Nephron progenitor cell (in vitro differentiated cells): ENCODE measurements at regions not wholly inside any gene's neighbourhood (a gene's known extent, or its start where the extent isn't known, plus 50 kb on each side); places are given as distances from the start of the nearest gene placed in this dataset.
"Not testable (repeated sequence)": the region's sequence is repeated elsewhere in the genome, so short reads cannot be mapped to it uniquely, and the experiment has no call there.

Experiments used
- DNase-seq: peaks from one replicate; pipeline ENCODE4 v3.0.0; 2021
- H3K27ac Mint-ChIP-seq: 2 replicates; pipeline ENCODE4 v1.8.0; 2021; ENCODE audit warnings: mild to moderate bottlenecking, moderate library complexity, mixed read lengths
- H3K27me3 Mint-ChIP-seq: 2 replicates; pipeline ENCODE4 v1.8.0; 2021; ENCODE audit warnings: mild to moderate bottlenecking, low read depth, mixed read lengths; ENCODE audit not compliant: poor library complexity
- H3K36me3 Mint-ChIP-seq: 2 replicates; pipeline ENCODE4 v1.8.0; 2021; ENCODE audit warnings: low read depth, mixed read lengths
- H3K4me1 Mint-ChIP-seq: 2 replicates; pipeline ENCODE4 v1.8.0; 2021; ENCODE audit warnings: mixed read lengths
- H3K4me3 Mint-ChIP-seq: 2 replicates; pipeline ENCODE4 v1.8.0; 2021; ENCODE audit warnings: mild to moderate bottlenecking, moderate library complexity, mixed read lengths
- H3K9me3 Mint-ChIP-seq: 2 replicates; pipeline ENCODE4 v1.8.0; 2021; ENCODE audit warnings: mild to moderate bottlenecking, moderate library complexity, mixed read lengths
- TF ChIP-seq, protein P1 (sequence below): fragments of 200-600 bp; sonication (generic); IDR thresholded peaks from 2 replicates; pipeline ENCODE4 v1.5.0; 2021; ENCODE audit warnings: antibody characterized with exemption

DNA sequence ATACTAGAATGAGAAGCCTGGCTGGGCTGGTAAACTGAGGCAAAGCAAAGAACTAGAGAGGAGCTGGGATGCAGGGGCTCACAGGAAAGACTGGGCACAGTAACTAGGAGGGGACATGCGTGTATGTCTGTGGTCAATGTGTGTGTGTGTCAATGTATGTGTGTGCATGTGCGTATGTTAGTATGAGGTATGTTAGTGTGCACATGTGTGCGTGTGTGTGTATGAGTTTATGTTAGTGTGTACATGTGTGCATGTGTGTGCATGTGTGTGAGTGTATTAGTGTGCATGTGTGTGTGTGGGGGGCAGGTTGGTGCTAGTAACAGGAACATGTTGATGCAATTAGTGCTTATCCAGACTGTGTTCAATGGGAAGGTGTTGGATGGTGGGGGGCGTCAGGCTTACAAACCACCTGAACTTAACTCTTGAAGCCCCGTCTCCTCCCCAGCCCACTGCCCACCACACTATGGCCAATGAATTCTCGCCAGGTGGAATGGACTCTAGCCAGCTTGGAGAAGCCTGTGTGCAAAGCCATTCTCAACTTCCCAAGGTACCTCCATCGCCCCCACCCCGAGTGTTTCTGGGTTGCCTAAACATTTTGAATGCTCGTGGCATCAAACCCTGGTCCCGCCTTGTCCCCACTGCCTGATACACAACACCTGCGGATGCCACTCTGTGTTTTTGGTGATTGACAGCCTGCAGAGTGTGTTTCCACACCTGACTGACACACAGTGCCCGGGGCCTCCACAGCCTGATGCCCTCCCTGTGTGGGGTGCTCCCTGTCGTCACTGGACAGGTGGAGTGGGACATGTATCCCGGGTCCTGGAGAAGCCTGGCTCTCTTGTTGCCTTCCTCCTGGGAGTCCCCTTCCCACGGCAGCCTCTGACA is 90.1 kb upstream of the ASB18 start:
- H3K36me3 Mint-ChIP-seq = no peaks in the 10 kb centered on the region
- DNase-seq = no peak
- H3K27ac Mint-ChIP-seq = no peak overlapping the region
- peaks cover 6% of the 10 kb centered on the region for H3K27me3 Mint-ChIP-seq
- H3K9me3 Mint-ChIP-seq = no peaks in the 10 kb centered on the region
- H3K4me3 Mint-ChIP-seq = no peak overlapping the region
- H3K4me1 Mint-ChIP-seq = peaks cover 2% of the 10 kb centered on the region
- TF ChIP-seq, protein P1, sequence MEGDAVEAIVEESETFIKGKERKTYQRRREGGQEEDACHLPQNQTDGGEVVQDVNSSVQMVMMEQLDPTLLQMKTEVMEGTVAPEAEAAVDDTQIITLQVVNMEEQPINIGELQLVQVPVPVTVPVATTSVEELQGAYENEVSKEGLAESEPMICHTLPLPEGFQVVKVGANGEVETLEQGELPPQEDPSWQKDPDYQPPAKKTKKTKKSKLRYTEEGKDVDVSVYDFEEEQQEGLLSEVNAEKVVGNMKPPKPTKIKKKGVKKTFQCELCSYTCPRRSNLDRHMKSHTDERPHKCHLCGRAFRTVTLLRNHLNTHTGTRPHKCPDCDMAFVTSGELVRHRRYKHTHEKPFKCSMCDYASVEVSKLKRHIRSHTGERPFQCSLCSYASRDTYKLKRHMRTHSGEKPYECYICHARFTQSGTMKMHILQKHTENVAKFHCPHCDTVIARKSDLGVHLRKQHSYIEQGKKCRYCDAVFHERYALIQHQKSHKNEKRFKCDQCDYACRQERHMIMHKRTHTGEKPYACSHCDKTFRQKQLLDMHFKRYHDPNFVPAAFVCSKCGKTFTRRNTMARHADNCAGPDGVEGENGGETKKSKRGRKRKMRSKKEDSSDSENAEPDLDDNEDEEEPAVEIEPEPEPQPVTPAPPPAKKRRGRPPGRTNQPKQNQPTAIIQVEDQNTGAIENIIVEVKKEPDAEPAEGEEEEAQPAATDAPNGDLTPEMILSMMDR = no peak

DNA sequence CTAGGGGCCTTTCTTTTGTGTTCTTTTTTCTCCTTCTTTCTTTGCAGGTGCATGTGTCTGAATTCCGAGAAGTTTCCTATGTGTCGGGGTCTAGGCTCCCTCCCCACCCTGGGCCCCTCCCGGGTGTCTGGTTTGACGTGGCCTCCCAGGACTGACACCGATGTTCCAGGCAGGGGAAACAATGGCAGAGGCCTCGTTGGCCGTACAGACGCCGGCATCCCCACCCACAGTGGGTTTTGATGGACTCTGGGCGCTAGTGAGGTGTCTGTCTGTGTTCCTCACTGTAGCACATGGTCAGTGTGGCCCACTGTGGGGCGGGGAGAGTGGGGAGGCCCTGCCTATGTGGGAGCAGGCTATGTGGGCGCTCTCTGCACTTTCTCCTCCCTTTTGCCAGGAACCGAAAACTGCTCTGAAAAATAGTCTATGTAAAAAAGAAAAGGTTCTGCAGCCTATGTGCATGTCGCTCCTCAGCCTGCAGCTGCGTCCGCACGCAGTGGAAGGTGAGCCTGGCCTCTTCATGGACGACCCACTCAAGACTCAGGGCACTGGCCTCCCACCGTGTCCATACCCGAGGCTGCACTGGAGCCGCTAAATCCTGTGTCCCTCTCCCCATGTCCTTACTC is 90.9 kb upstream of the ASB18 start:
- peaks cover 7% of the 10 kb centered on the region for H3K4me1 Mint-ChIP-seq

DNA sequence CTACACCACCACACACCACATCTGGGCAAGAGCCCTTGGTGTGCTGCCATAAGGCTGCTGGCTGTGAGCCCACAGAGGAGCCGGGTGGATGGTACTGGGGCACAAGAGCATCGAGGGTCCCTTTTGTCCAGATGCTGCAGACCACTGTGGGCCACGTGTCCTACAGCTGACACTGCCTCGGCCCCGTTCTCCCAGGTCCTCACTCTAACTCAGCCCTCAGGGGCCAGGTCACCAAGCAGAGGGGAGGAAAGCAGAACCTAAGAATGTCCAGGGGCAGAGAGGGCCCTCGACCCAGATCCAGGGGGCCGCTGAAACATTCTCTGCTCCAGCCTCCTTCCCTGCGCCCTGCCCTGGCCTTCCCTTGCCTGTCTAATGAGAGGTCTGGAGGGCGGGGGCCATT is 91.7 kb upstream of the ASB18 start:
- H3K9me3 Mint-ChIP-seq = no peaks in the 10 kb centered on the region
- H3K4me3 Mint-ChIP-seq = no peak overlapping the region
- TF ChIP-seq, protein P1 = no peak
- H3K27ac Mint-ChIP-seq = no peak overlapping the region
- peaks cover 7% of the 10 kb centered on the region for H3K4me1 Mint-ChIP-seq
- H3K36me3 Mint-ChIP-seq = peaks cover 6% of the 10 kb centered on the region
- peaks cover 5% of the 10 kb centered on the region for H3K27me3 Mint-ChIP-seq
- DNase-seq = no peak

More for the DNA sequence above, 90.9 kb upstream of the ASB18 start:
- H3K4me3 Mint-ChIP-seq = no peak overlapping the region
- H3K27me3 Mint-ChIP-seq = peaks cover 6% of the 10 kb centered on the region
- H3K27ac Mint-ChIP-seq = no peak overlapping the region
- H3K36me3 Mint-ChIP-seq = no peaks in the 10 kb centered on the region
- DNase-seq = no peak
- no peaks in the 10 kb centered on the region for H3K9me3 Mint-ChIP-seq
- TF ChIP-seq, protein P1 = no peak

DNA sequence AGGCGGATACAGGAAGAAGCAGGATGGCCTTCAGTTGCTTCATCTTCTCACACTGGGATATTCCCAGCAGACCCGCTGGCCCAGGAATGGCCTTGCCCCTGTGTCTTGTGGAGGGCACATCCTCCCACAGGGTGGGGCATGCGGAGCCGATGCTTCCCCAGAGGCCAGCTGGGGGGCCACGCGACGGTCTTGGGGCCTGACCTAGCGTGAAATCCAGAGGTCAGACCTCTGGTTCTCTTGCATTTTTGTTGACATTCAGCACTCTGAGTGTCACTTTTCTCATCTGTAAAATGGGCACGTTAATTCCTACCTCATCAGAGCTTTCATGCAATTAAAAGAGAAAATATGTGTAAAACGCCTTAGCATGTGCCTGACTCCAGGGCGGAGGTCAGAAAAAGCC is 92.1 kb upstream of the ASB18 start:
- not testable (repeated sequence) for H3K27ac Mint-ChIP-seq, DNase-seq, H3K4me3 Mint-ChIP-seq, H3K9me3 Mint-ChIP-seq, H3K27me3 Mint-ChIP-seq, H3K36me3 Mint-ChIP-seq, H3K4me1 Mint-ChIP-seq

DNA sequence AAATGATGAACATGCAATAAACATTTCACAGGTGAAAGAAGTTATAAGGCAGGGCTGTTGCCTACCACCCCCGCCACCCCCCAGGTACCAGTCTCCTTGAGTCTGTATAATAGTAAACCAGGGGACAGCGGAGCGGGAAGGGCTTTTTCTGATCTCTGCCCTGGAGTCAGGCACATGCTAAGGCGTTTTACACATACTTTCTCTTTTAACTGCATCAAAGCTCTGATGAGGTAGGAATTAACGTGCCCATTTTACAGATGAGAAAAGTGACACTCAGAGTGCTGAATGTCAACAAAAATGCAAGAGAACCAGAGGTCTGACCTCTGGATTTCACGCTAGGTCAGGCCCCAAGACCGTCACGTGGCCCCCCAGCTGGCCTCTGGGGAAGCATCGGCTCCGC is 94.3 kb upstream of the ASB18 start:
- not testable (repeated sequence) for H3K36me3 Mint-ChIP-seq, H3K9me3 Mint-ChIP-seq, H3K4me3 Mint-ChIP-seq, H3K4me1 Mint-ChIP-seq, H3K27ac Mint-ChIP-seq, H3K27me3 Mint-ChIP-seq, DNase-seq

DNA sequence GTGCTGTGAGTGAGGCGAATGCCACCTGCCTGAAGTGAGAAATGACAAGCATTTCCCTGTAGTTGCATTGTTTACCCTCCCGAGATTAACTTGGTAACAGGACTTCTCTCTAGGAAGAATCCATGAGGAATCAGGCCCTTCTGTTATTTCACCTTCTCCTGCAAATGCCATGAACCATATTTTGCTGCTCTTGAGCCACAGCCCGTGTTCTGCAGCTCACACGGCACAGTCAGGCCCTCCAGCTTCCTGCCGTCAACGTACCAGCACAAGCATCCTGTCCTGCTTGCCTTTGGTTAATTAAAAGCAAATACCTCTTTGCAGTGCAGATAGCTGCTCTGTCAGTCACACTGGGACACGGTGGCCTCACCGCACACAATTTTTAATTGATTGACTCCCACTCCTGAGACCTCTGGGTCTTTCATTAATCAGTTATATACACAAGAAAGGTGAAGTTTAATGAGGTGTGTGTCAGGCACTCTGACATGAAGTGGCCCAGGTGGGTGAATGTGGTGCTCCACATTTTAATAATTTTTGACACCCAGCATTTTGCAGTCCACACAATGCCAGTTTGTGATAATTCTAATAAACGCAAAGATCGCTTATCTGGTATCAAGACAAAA is 95.3 kb upstream of the ASB18 start:
- Mint-ChIP-seq H3K4me3 (no peak overlapping the region), H3K27me3 (no peaks in the 10 kb centered on the region), H3K4me1 (peaks cover 7% of the 10 kb centered on the region), H3K27ac (peak overlapping the region; percentile 86), H3K36me3 (peaks cover 9% of the 10 kb centered on the region), H3K9me3 (no peaks in the 10 kb centered on the region)
- TF ChIP-seq, protein P1 = no peak
- no peak for DNase-seq
